NCI-H1048 (cell line): ENCODE measurements at regions not wholly inside any gene's neighbourhood (a gene's known extent, or its start where the extent isn't known, plus 50 kb on each side); places are given as distances from the start of the nearest gene placed in this dataset.

Source experiments
- DNase-seq: peaks from one replicate; lab custom pipeline; 2025; lab: John Stamatoyannopoulos, UW

- DNase-seq = no peak
Measured at GRCh38 chr7:133191787-133192186, 61.1 kb upstream of the EXOC4 start.

DNA sequence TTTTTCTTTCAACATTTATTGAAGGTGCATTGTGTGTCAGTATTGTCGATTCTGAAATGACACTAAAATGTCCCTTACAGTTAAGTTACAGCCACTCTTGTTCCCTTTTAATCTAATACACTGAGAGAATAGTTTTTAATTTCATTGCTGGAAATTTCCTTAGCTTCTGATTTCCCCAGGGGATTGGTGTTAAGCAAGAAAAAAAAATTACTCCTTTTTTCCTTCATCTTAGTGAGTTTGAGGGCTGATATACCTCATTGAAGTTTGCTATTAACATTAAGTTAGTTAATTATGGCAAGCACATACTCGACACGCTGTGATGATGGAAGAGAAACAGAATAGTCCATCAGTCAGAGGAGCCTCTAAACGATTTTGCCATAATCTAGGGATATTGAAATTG, 57.0 kb upstream of the EXOC4 start:
- no peak for DNase-seq

GRCh38 chr7:133196856-133197612, 55.8 kb upstream of the EXOC4 start:
- DNase-seq = no peak

DNA sequence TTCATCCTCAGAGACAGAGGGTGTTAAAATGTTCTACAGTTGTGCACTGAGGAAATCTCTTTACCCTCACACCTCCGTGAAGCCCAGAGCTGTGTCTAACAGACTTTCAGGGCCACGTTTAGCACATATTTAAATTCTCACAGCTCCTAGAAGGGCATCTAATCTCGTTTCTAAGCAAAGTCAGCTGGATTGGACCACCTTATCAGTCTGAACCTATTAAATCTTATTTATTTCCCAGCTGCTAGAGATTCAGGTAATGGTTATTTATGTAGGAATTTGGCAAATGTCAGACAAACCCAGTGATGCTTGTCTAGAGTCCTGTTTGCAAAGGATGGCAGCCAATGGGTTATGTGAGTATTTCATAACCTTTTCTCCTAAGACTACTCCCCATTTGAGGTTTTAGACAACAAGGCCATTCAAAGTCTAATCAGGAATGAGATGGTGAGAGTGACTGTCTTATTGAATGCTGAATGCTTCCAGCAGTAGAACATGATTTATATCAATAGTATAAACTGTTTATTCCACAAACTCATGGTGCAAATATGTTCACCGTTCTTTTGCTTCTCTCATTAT, 54.8 kb upstream of the EXOC4 start:
- no peak for DNase-seq

- DNase-seq = no peak
Measured at GRCh38 chr7:133199831-133200230, 53.0 kb upstream of the EXOC4 start.

- no peak for DNase-seq
Measured at GRCh38 chr7:133201470-133201869, 51.4 kb upstream of the EXOC4 start.

DNA sequence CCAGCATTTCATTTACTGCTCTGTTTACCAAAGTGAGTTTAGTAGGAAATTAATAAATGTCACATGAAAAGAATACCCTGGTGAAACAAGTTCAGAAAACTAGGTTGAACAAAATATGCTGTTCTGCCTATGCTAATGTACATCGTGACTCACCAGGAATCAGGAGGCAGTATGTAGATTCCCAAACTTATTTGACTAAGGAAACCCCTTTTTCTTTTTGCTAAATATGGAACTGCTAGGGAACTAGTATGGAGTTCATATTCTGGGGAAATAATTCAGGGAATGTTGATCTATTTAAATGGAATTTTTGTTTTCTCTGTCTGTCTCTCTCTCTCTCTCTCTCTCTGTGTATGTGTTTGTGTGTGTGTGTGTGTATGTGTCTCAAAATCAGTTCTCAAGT, 49.9 kb upstream of the EXOC4 start:
- DNase-seq = no peak
